ENCODE measurements at regions not wholly inside any gene's neighbourhood (a gene's known extent, or its start where the extent isn't known, plus 50 kb on each side); places are given as distances from the start of the nearest gene placed in this dataset.

DNA sequence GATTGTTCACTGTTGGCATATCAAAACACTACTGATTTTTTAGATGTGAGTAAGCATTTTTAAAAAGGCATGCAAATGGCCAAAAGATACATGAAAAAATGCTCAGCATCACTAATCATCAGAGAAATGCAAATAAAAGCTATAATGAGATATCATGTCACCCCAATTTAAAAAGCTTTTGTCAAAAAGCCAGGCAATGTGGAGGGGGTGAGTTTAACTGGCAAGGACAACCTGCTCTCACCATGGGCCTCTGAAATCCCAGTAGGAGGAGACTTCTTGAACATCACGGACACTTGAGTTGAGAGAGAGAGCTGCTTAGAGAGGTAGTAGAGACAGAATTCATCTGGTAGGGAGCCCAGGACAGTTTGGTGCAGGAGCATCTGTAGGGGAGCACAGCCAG lies 347.1 kb upstream of the MPDZ start:
- no peaks in the 10 kb centered on the region for H3K36me3 Mint-ChIP-seq (ENCODE audit: low read depth)
- no peak overlapping the region for H3K4me3 Mint-ChIP-seq
- H3K9me3 Mint-ChIP-seq: peaks cover 7% of the 10 kb centered on the region
- H3K27ac Mint-ChIP-seq: no peak overlapping the region
- no peaks in the 10 kb centered on the region for H3K4me1 Mint-ChIP-seq
- no peak for ATAC-seq (replicated peaks)
- H3K27me3 Mint-ChIP-seq: no peaks in the 10 kb centered on the region

DNA sequence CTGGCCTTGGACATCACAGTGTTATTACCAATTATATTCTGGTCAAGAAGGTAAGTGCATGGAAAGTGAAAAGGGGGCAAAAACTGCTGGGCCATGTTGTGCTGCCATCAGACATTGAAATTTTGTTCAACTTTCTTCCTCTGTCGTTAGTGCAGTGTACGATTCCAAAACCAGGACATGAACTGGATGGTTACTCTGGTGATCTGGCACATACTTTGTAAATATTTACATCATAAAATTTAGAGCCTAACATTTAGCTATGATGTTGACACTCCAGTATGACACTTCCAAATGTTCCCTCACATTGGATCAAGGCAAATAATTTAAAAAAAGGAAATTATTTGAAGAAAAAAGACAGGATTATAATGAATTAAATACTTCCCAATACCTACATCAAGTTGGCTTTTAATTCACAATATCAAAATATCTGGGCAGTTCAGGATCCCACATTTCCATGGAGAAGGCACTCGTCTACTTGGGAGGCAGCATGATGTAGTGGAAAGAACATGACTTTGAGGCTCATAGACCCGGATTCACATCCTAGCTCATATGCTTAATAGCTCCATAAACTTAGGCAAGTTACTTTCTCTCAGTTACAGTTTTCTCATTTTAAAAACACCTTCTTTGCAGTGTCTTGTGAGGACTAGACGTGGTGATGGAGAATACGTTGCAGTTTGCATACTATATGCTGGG lies 342.5 kb upstream of the MPDZ start:
- no peak overlapping the region for H3K4me3 Mint-ChIP-seq
- H3K36me3 Mint-ChIP-seq (ENCODE audit: low read depth): no peaks in the 10 kb centered on the region
- H3K27ac Mint-ChIP-seq: no peak overlapping the region
- H3K4me1 Mint-ChIP-seq: no peaks in the 10 kb centered on the region
- H3K9me3 Mint-ChIP-seq: no peaks in the 10 kb centered on the region
- H3K27me3 Mint-ChIP-seq: no peaks in the 10 kb centered on the region
- ATAC-seq (replicated peaks): no peak

DNA sequence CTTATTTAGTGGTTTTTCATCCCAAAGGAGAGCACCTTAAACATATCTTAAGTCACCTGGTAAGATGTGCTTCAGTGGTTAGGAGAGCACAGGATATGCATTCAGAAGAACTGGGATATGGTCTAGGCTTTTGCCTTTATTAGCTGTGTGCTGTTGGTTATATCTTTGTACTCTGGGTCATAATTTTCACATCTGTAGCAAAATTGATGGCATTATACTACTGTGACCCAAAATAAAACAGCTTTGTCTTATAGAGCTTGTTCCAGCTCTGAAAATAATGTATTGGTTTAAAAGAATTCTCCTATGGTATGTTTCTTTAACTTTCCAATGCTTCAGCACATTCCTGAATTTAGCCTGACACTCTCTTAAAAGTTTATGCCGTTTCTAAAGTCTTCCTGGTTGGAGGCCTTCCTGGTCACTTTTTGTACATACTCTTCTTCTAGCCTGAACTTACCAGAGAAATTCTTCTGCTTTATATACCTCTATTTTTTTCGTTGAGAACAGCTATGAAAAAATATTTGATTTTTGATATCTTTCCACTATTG lies 337.1 kb upstream of the MPDZ start:
- Mint-ChIP-seq H3K9me3 (peaks cover 4% of the 10 kb centered on the region), H3K36me3 (ENCODE audit: low read depth) (no peaks in the 10 kb centered on the region), H3K27me3 (no peaks in the 10 kb centered on the region), H3K4me3 (no peak overlapping the region), H3K4me1 (no peaks in the 10 kb centered on the region), H3K27ac (no peak overlapping the region)
- no peak for ATAC-seq (replicated peaks)

DNA sequence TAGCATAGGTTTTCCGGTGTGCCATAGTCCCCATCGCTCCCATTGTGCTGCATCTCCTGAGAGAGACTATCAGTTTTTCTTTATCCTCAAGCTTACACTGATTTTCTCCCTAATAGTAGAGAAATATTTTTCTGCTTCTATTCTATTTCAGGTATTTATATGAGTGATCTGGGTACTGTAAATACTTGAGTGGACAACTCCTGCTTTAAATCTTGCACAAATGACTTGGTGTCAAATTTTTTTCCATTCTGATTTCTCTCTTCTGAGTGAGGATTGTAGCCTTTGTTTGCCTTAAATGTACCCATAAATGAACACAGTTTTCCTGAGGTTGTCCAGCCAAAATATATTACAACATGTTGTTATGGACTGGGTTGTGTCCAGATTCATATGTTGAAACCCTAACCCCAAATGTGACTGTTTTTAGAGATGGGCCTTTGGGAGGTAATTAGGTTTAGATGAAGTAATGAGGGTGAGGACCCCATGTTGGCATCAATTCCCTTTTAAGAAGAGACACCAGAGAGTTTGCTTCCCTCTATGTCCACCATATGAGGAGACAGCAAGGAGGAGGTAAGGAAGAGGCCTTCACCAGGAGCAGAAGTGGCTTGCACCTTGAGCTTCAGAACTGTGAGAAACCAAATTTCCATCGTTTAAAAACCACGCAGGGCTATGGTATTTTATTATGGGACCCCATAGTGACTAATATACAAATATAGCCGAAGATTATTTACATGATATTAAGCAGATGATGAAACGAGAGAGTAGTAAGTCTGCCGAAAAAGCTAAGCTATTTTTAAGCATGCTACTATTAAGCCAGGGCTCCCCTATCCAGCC lies 336.4 kb upstream of the MPDZ start:
- Mint-ChIP-seq H3K36me3 (ENCODE audit: low read depth) (no peaks in the 10 kb centered on the region), H3K4me1 (no peaks in the 10 kb centered on the region), H3K27me3 (no peaks in the 10 kb centered on the region), H3K9me3 (peaks cover 4% of the 10 kb centered on the region), H3K4me3 (no peak overlapping the region), H3K27ac (no peak overlapping the region)
- ATAC-seq (replicated peaks): no peak

DNA sequence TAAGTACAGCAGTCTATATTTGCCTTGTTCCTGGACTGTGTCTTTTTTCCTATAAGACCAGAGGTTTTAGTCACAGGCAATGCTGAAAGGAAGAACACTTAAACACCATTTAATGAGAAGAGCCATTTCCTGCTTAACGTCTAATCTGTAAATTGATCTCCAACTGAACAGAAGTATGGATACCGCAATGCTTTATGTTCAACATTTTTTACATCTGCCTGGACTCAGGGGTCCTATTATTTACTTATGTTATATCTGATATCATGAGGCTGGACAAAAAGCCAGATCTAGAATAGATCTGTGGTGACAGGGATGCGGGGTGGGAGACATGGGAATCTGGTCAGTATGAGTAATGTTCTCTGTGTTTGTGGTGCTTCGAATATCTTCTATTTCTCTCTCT lies 334.6 kb upstream of the MPDZ start:
- no peaks in the 10 kb centered on the region for H3K4me1 Mint-ChIP-seq

DNA sequence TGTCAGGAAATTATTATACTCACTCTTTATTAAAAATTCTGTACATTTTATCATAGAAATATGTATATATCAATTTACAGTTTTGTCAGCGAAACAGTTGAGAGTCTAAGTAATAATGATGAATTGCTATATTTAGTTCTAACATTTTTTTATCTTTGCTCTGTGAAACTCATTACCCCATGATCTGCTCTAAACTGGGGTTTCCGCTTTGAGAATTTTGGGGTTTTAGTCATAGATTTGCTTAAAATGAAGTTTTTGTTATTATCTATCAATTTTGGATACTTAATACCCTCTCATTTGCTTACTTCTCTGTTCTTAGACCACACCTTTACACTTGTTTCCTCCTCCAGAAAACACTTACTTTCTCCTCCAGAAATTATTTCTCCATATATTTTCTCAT lies 333.8 kb upstream of the MPDZ start:
- H3K27me3 Mint-ChIP-seq: no peaks in the 10 kb centered on the region
- H3K36me3 Mint-ChIP-seq (ENCODE audit: low read depth): no peaks in the 10 kb centered on the region

More for the DNA sequence above, 334.6 kb upstream of the MPDZ start:
- Mint-ChIP-seq H3K4me3 (no peak overlapping the region), H3K36me3 (ENCODE audit: low read depth) (no peaks in the 10 kb centered on the region), H3K9me3 (peaks cover 4% of the 10 kb centered on the region), H3K27ac (no peak overlapping the region), H3K27me3 (no peaks in the 10 kb centered on the region)
- ATAC-seq (replicated peaks): no peak

DNA sequence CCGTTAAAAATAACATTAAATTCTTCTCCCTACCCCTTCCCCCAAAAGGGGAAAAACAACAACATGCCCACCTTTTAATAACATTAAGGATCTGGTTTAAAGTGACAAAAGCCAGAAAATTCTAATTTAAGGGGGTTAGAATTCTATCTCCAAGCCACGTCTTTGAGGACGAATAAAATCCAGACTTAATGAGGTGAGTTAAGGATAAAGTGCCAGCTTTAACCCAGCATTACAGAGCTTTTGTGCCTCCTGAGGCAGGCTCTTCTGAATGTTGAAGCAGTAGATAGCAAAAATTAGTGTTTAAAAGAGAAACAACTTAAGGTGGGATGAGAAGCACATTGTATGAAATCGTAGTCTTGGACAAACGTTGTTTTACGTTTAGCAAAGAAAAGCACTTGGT lies 329.0 kb upstream of the MPDZ start:
- Mint-ChIP-seq H3K4me1 (no peaks in the 10 kb centered on the region), H3K36me3 (ENCODE audit: low read depth) (no peaks in the 10 kb centered on the region)
- ATAC-seq (replicated peaks): no peak

More for the DNA sequence above, 333.8 kb upstream of the MPDZ start:
- Mint-ChIP-seq H3K4me1 (no peaks in the 10 kb centered on the region), H3K4me3 (no peak overlapping the region), H3K27ac (no peak overlapping the region), H3K9me3 (peaks cover 4% of the 10 kb centered on the region)
- no peak for ATAC-seq (replicated peaks)

DNA sequence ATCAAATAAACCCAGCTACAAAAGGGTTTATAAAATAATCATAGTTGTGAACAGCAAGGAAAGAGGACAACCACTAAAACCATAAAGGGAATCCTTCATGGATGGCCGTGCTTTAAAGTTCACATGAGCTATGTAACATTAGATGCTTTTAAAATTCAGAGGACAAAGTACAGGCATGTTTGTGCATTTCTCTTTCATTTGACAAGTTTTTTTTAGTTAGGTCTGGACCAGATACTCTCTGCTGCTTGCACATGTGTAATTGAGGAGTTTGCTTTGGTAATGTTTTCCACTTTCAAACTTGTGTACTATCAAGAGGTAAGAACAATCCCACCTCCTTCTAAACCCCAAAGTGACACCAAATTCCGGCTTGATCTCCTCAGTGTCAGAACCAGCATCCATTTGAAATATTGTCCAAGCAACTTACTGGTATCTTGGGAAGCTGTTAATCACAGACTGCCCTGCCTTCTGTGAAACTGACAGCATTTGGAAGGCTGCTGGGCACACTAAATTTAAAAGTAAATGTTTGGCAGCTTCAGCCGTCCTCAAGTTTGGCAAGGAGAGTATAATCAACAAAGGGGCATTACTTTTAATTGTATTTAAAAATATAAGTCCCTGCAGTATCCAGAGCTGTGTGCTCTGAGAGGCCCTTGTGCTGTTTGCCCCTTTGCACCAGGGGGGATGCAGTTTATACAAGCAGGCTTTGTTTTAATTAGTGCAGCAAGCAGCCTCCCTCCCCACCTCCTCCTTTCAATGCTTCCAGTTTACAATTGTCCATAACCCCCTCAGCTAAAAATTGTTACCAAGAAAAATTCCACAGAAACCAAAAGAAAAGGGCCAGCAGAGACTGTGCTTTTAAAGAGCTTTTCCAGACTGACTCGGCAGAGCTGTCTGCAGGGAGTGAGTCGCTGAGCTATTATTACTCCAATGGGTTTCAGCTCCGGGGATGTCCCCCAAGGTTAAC lies 328.3 kb upstream of the MPDZ start:
- no peak for ATAC-seq (replicated peaks)
- Mint-ChIP-seq H3K4me3 (no peak overlapping the region), H3K4me1 (no peaks in the 10 kb centered on the region), H3K36me3 (ENCODE audit: low read depth) (no peaks in the 10 kb centered on the region), H3K9me3 (no peaks in the 10 kb centered on the region), H3K27me3 (no peaks in the 10 kb centered on the region), H3K27ac (no peak overlapping the region)

More for the DNA sequence above, 329.0 kb upstream of the MPDZ start:
- Mint-ChIP-seq H3K4me3 (no peak overlapping the region), H3K27ac (no peak overlapping the region), H3K9me3 (no peaks in the 10 kb centered on the region), H3K27me3 (no peaks in the 10 kb centered on the region)

DNA sequence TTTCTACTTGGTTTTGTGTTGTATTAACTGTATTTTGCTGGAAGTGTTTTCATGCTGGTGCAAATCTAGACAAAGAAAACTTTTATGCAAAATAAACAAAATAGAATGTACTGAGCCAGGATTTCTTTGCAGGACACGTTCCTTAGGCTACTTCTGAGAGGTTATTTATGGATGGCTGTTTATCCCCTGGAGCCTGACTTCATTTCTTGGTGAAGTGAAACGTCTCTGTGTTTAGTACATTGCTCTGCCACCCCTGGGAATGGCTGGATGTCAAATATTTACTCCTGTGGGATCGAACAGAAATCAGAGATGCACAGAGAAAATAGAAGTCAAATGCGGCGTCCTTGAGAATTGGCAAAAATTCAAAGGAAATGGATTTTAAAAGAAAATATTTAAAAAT lies 327.1 kb upstream of the MPDZ start:
- H3K4me3 Mint-ChIP-seq: no peak overlapping the region
- no peak for ATAC-seq (replicated peaks)
- no peaks in the 10 kb centered on the region for H3K9me3 Mint-ChIP-seq
- no peaks in the 10 kb centered on the region for H3K27me3 Mint-ChIP-seq
- no peaks in the 10 kb centered on the region for H3K36me3 Mint-ChIP-seq (ENCODE audit: low read depth)
- H3K27ac Mint-ChIP-seq: no peak overlapping the region
- H3K4me1 Mint-ChIP-seq: no peaks in the 10 kb centered on the region

DNA sequence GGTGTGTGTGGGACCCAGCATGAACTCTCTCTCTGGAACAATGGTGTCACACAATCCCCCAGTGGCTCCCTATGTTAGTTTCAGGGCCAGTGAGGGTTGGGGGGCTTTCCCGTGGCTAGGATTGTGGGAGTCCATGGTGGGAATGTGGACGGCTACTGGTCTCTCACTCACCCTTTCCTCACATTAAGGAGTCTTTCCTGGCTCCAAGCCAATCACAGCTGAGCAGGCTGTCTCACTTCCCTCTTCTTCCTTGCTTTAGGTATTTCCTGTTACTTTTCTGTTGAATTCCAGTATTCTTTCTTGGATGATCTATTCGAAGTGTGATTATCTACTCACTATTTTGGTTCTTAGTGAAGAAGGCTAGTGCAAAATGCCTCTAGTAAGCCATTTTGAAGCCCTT lies 324.4 kb upstream of the MPDZ start:
- ATAC-seq (replicated peaks): no peak
- Mint-ChIP-seq H3K9me3 (no peaks in the 10 kb centered on the region), H3K36me3 (ENCODE audit: low read depth) (no peaks in the 10 kb centered on the region), H3K27ac (no peak overlapping the region), H3K4me1 (no peaks in the 10 kb centered on the region), H3K4me3 (no peak overlapping the region), H3K27me3 (no peaks in the 10 kb centered on the region)

DNA sequence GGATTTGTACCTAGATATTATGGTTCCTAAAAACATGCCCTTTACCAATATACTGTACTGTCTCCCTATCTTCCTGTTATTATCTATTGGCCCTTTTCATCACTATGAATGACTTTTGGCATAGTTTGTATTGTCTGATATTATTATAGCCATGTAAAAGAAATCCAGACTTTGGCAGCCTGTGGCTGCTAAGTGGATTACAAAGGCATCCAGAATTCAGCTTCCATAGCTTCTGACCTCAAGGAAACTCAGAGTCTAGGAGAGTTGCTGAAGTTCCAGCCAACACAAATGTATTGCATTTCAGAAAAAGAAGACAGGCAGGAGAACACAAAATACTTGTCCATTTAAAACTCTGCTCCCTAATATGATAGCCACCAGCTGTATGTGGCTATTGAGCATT lies 319.2 kb upstream of the MPDZ start:
- Mint-ChIP-seq H3K4me1 (no peaks in the 10 kb centered on the region), H3K36me3 (ENCODE audit: low read depth) (no peaks in the 10 kb centered on the region), H3K27ac (no peak overlapping the region), H3K9me3 (no peaks in the 10 kb centered on the region), H3K27me3 (no peaks in the 10 kb centered on the region), H3K4me3 (no peak overlapping the region)
- no peak for ATAC-seq (replicated peaks)

DNA sequence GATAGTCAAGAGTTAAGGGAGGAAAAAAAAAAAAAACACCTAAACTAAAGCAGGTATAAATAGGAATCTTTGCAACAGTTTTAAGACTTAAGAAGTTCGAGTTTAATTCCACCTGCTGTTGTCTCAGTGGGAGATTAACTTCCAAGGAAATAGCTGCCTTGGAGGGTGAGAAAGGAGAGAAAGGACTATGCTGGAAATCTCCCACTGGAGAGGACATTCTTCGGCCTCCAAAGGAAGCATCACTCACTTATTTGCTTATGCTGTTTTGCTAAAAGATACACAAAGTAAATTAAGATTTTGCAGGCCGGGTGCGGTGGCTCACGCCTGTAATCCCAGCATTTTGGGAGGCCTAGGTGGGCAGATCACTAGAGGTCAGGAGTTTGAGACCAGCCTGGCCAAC lies 317.9 kb upstream of the MPDZ start:
- no peaks in the 10 kb centered on the region for H3K36me3 Mint-ChIP-seq (ENCODE audit: low read depth)
- no peak overlapping the region for H3K4me3 Mint-ChIP-seq
- no peaks in the 10 kb centered on the region for H3K27me3 Mint-ChIP-seq
- no peak for ATAC-seq (replicated peaks)
- no peak overlapping the region for H3K27ac Mint-ChIP-seq
- no peaks in the 10 kb centered on the region for H3K9me3 Mint-ChIP-seq
- H3K4me1 Mint-ChIP-seq: no peaks in the 10 kb centered on the region

DNA sequence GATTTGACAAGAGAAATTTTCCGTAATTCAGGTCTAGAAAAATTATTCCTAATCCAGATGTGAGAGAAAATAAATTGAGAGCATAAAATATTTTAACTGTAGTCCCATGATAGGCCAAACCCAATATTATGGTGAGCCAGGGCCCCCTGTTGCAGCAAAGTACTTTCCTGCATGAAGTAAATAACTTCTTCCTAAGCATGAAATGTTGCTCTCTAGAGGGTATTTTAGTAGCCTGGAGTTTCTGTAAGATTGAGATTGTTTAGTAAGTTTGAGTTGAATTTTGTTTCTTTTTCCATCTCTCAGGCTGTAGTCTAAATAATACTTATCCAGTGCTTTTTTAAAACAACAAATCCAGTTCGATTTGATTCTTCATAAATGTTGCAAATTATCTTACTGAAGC lies 317.5 kb upstream of the MPDZ start:
- no peak overlapping the region for H3K27ac Mint-ChIP-seq

DNA sequence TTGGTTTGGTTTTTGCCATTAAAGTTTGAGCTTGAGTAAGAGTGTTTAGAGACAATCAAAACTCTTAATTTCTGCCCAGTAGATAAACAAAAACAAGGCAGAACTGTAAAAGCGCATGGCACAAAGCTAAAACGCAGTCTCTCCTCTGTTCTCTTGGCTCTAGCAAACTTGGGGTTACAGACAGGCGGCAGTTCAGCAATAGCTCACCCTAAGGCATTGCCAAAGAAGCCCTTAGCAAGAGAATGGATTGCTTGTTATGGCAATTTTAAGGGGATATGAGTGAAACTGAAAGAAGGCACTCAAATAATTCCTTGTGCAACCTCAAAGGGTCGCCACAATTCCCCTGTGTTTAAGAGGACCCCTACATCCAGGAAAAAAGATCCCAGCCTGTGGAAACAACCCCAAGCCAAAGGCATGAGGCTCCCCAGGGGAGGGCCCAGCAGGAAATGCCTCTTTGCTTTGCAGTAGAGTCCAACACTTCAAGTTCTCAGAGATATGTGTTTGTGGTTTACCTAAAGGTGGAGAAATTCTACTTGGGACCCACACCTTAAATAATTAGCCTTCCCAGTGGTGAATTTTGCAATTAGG lies 317.0 kb upstream of the MPDZ start:
- Mint-ChIP-seq H3K4me3 (no peak overlapping the region), H3K27ac (no peak overlapping the region), H3K4me1 (no peaks in the 10 kb centered on the region), H3K27me3 (no peaks in the 10 kb centered on the region), H3K9me3 (no peaks in the 10 kb centered on the region), H3K36me3 (ENCODE audit: low read depth) (no peaks in the 10 kb centered on the region)
- no peak for ATAC-seq (replicated peaks)

More for the DNA sequence above, 317.5 kb upstream of the MPDZ start:
- ATAC-seq (replicated peaks): no peak
- Mint-ChIP-seq H3K27me3 (no peaks in the 10 kb centered on the region), H3K9me3 (no peaks in the 10 kb centered on the region), H3K4me1 (no peaks in the 10 kb centered on the region), H3K36me3 (ENCODE audit: low read depth) (no peaks in the 10 kb centered on the region), H3K4me3 (no peak overlapping the region)

Measured in activated T-helper 17 cell treated with anti-CD3 and anti-CD28 coated beads, Interleukin-2, amount 50 U/mL, for 72 hours (primary cell).